ENCODE measurements at regions not wholly inside any gene's neighbourhood (a gene's known extent, or its start where the extent isn't known, plus 50 kb on each side); places are given as distances from the start of the nearest gene placed in this dataset.
A peak's percentile ranks its signal among the peaks of the same experiment; 100 is the strongest.

- FAIRE-seq (no peak), ATAC-seq (0 out of 3 replicates have a peak, but pooled peaks have one; percentile 36), DNase-seq (ENCODE audit: low read depth, low spot score) (no peak)
- intact Hi-C loops (cut with micrococcal nuclease; ENCODE audit: unreplicated experiment) = no loop called here
- no peak overlapping the region for H3K4me2 ChIP-seq (ENCODE audit: control insufficient read depth, insufficient read depth)
- H4K20me1 ChIP-seq (ENCODE audit: control insufficient read depth, insufficient read depth) = no peaks in the 10 kb centered on the region
- H3K79me2 ChIP-seq (ENCODE audit: control insufficient read depth, insufficient read depth, low read length) = no peaks in the 10 kb centered on the region
- no TSS peak for BruUV-seq (replicated peaks)
- RAD21 ChIA-PET (ENCODE audit: unreplicated experiment) = no interaction called here
- H3K9ac ChIP-seq (ENCODE audit: control insufficient read depth, insufficient read depth, low read length) = no peak overlapping the region
- H3K36me3 ChIP-seq (ENCODE audit: control insufficient read depth in 2 of 2, insufficient read depth in 2 of 2, low read length in 1 of 2) = no peaks in the 10 kb centered on the region
- in situ Hi-C loops (cut with MboI) = no loop called here
- no peaks in the 10 kb centered on the region for H3K27me3 ChIP-seq (replicated peaks in 1 of 2; ENCODE audit: control insufficient read depth in 2 of 2, insufficient read depth in 2 of 2, low read length in 1 of 2)
- SMC1A ChIA-PET (ENCODE audit: uncharacterized antibody, unreplicated experiment) = interaction anchor here (1.0 kb wide), 1 partner anchor 32 kb away, joined by 3 read pairs; no protein-coding TSS in a partner anchor
- TF ChIP-seq ZBTB11 (CRISPR knock-in tag; IDR thresholded peaks at IDR 0.05) = no peak
- TF ChIP-seq REST (IDR thresholded peaks at IDR 0.05; ENCODE audit: low read depth, low read length) = peak; percentile 94
- H2AFZ ChIP-seq (ENCODE audit: control insufficient read depth, low read depth, low read length) = no peak overlapping the region
- CTCF ChIA-PET = no interaction called here
- 17% methylated on average over 2 of the region's 2 CpGs for WGBS (ENCODE audit: insufficient coverage, insufficient replicate concordance, low lambda C conversion rate, missing lambda C conversion rate)
- H3K4me3 ChIP-seq = no peak overlapping the region
- POLR2A ChIA-PET = no interaction called here
- no peaks in the 10 kb centered on the region for H3K9me3 ChIP-seq (replicated peaks; ENCODE audit: control insufficient read depth, insufficient read depth, low read length)
- no peaks in the 10 kb centered on the region for H3K4me1 ChIP-seq (ENCODE audit: control insufficient read depth, insufficient read depth, low read length)
- H3K27ac ChIP-seq (ENCODE audit: control insufficient read depth, insufficient read depth) = no peak overlapping the region
Observed at GRCh38 chr3:115325539-115325938, 178.5 kb upstream of the ZBTB20 start.
